ENCODE measurements at regions not wholly inside any gene's neighbourhood (a gene's known extent, or its start where the extent isn't known, plus 50 kb on each side); places are given as distances from the start of the nearest gene placed in this dataset.
"Not testable (repeated sequence)": the region's sequence is repeated elsewhere in the genome, so short reads cannot be mapped to it uniquely, and the experiment has no call there.

GRCh38 chr11:115981814-115982471, 477.7 kb upstream of the CADM1 start:
- no peak for DNase-seq (ENCODE audit: low spot score in 2 of 2, unreplicated experiment in 2 of 2)
- TF ChIP-seq CTCF (IDR thresholded peaks at IDR 0.05; ENCODE audit: unreplicated experiment) = no peak
- Mint-ChIP-seq H3K9me3 (no peaks in the 10 kb centered on the region), H3K4me3 (no peak overlapping the region), H3K4me1 (peaks cover 17% of the 10 kb centered on the region), H3K27me3 (ENCODE audit: low read depth) (no peaks in the 10 kb centered on the region), H3K27ac (no peak overlapping the region), H3K36me3 (no peaks in the 10 kb centered on the region)

GRCh38 chr11:115981104-115981481, 476.9 kb upstream of the CADM1 start:
- Mint-ChIP-seq H3K27ac (no peak overlapping the region), H3K9me3 (no peaks in the 10 kb centered on the region), H3K27me3 (ENCODE audit: low read depth) (no peaks in the 10 kb centered on the region), H3K36me3 (no peaks in the 10 kb centered on the region), H3K4me1 (peaks cover 17% of the 10 kb centered on the region), H3K4me3 (no peak overlapping the region)
- DNase-seq (ENCODE audit: low spot score in 2 of 2, unreplicated experiment in 2 of 2) = no peak
- no peak for TF ChIP-seq CTCF (IDR thresholded peaks at IDR 0.05; ENCODE audit: unreplicated experiment)

- peaks cover 22% of the 10 kb centered on the region for H3K4me1 Mint-ChIP-seq
- no peaks in the 10 kb centered on the region for H3K9me3 Mint-ChIP-seq
- H3K27me3 Mint-ChIP-seq (ENCODE audit: low read depth) = no peaks in the 10 kb centered on the region
- no peak for TF ChIP-seq CTCF (IDR thresholded peaks at IDR 0.05; ENCODE audit: unreplicated experiment)
- no peaks in the 10 kb centered on the region for H3K36me3 Mint-ChIP-seq
- DNase-seq (ENCODE audit: low spot score in 2 of 2, unreplicated experiment in 2 of 2) = no peak
- H3K4me3 Mint-ChIP-seq = no peak overlapping the region
- H3K27ac Mint-ChIP-seq = no peak overlapping the region
Observed at GRCh38 chr11:115980337-115981103, 476.3 kb upstream of the CADM1 start.

- Mint-ChIP-seq H3K4me1 (peaks cover 13% of the 10 kb centered on the region), H3K9me3 (peaks cover 6% of the 10 kb centered on the region), H3K36me3 (no peaks in the 10 kb centered on the region), H3K27me3 (ENCODE audit: low read depth) (peaks cover 5% of the 10 kb centered on the region), H3K27ac (peak overlapping the region; percentile 90), H3K4me3 (peak overlapping the region; percentile 76)
- TF ChIP-seq CTCF (IDR thresholded peaks at IDR 0.05; ENCODE audit: unreplicated experiment) = no peak
- DNase-seq (ENCODE audit: low spot score in 2 of 2, unreplicated experiment in 2 of 2) = no peak
Observed at GRCh38 chr11:115974703-115975102, 470.5 kb upstream of the CADM1 start.

GRCh38 chr11:115967203-115967602, 463.0 kb upstream of the CADM1 start:
- not testable (repeated sequence) for H3K4me1 Mint-ChIP-seq; H3K27ac Mint-ChIP-seq; H3K36me3 Mint-ChIP-seq; DNase-seq (ENCODE audit: low spot score in 2 of 2, unreplicated experiment in 2 of 2)
- Mint-ChIP-seq H3K4me3 (peak overlapping the region; percentile 24), H3K27me3 (ENCODE audit: low read depth) (peaks cover 12% of the 10 kb centered on the region), H3K9me3 (peaks cover 20% of the 10 kb centered on the region)

GRCh38 chr11:115965767-115966504, 461.7 kb upstream of the CADM1 start:
- peaks cover 10% of the 10 kb centered on the region for H3K4me1 Mint-ChIP-seq
- H3K36me3 Mint-ChIP-seq = peaks cover 4% of the 10 kb centered on the region
- peaks cover 12% of the 10 kb centered on the region for H3K27me3 Mint-ChIP-seq (ENCODE audit: low read depth)
- peaks cover 20% of the 10 kb centered on the region for H3K9me3 Mint-ChIP-seq
- H3K4me3 Mint-ChIP-seq = no peak overlapping the region
- no peak for DNase-seq (ENCODE audit: low spot score in 2 of 2, unreplicated experiment in 2 of 2)
- TF ChIP-seq CTCF (IDR thresholded peaks at IDR 0.05; ENCODE audit: unreplicated experiment) = no peak
- H3K27ac Mint-ChIP-seq = no peak overlapping the region

Data from mesothelial cell of epicardium (in vitro differentiated cells).